Mucosa of descending colon (tissue), 3 donors: ENCODE measurements at regions not wholly inside any gene's neighbourhood (a gene's known extent, or its start where the extent isn't known, plus 50 kb on each side); places are given as distances from the start of the nearest gene placed in this dataset.
"Not testable (repeated sequence)": the region's sequence is repeated elsewhere in the genome, so short reads cannot be mapped to it uniquely, and the experiment has no call there.

Source experiments
- ATAC-seq: fragments of 200-7000 bp; cut with Tn5 transposase; one replicate; pipeline ENCODE4 v1.9.1; 2020; ENCODE audit warnings: mild to moderate bottlenecking, moderate library complexity
- DNase-seq, 3 donors: peaks; one replicate each; pipeline ENCODE4 v3.0.0-alpha.2; 2020
- H3K36me3 ChIP-seq: fragments of 200-600 bp; one replicate; pipeline ENCODE4 v1.8.0; 2021; ENCODE audit warnings: low read depth, mild to moderate bottlenecking
- H3K4me1 ChIP-seq: fragments of 200-600 bp; one replicate; pipeline ENCODE4 v1.8.0; 2021; ENCODE audit warnings: low read depth, mild to moderate bottlenecking
- H3K4me3 ChIP-seq: fragments of 200-600 bp; one replicate; pipeline ENCODE4 v1.8.0; 2021; ENCODE audit warnings: mild to moderate bottlenecking
- H3K9me3 ChIP-seq: fragments of 200-600 bp; one replicate; pipeline ENCODE4 v1.8.0; 2021; ENCODE audit warnings: mild to moderate bottlenecking
- CTCF ChIP-seq: fragments of 200-600 bp; IDR thresholded peaks from one replicate; pipeline ENCODE4 v1.8.0; 2022; ENCODE audit warnings: antibody characterized with exemption, mild to moderate bottlenecking
- intact Hi-C, 2 donors: fragments of 100-400 bp; cut with DNase I in 1 of 2; cut with micrococcal nuclease in 1 of 2; formaldehyde crosslinking; loops; one replicate each; pipeline versions ENCODE4 v1.11.0 to v1.11.1; 2022; cut with DNase I, micrococcal nuclease
- donor health status: DM: no; HTN: no; CAD: no; lungs with moderate emphysema.
- donor health status: DM: no; HTN: no; CAD: no.
- donor health status: DM: no; HTN: yes; CAD: no.

GRCh38 chr7:56479748-56480147, 363.5 kb upstream of the NUPR2 start:
- Histone ChIP-seq H3K36me3 (no peaks in the 10 kb centered on the region), H3K4me1 (no peaks in the 10 kb centered on the region), H3K9me3 (peaks cover 99% of the 10 kb centered on the region), H3K4me3 (no peak overlapping the region)
- DNase-seq (no peak), ATAC-seq (no peak)
- TF ChIP-seq CTCF: no peak
- intact Hi-C loops: no loop called here

- ATAC-seq: no peak
- no peaks in the 10 kb centered on the region for H3K4me1 ChIP-seq
- peaks cover 99% of the 10 kb centered on the region for H3K9me3 ChIP-seq
- no peak for DNase-seq
- no peak for TF ChIP-seq CTCF
- H3K4me3 ChIP-seq: no peak overlapping the region
- H3K36me3 ChIP-seq: no peaks in the 10 kb centered on the region
- intact Hi-C loops: no loop called here
Measured at GRCh38 chr7:56479136-56479535, 362.9 kb upstream of the NUPR2 start.

GRCh38 chr7:56474271-56474670, 358.1 kb upstream of the NUPR2 start:
- no peak for ATAC-seq
- DNase-seq: no peak
- no peaks in the 10 kb centered on the region for H3K36me3 ChIP-seq
- no peak overlapping the region for H3K4me3 ChIP-seq
- no peak for TF ChIP-seq CTCF
- intact Hi-C loops: no loop called here
- peaks cover 98% of the 10 kb centered on the region for H3K9me3 ChIP-seq
- H3K4me1 ChIP-seq: no peaks in the 10 kb centered on the region

- no peak for DNase-seq
- Histone ChIP-seq H3K36me3 (no peaks in the 10 kb centered on the region), H3K4me1 (no peaks in the 10 kb centered on the region), H3K4me3 (no peak overlapping the region), H3K9me3 (peaks cover 99% of the 10 kb centered on the region)
- intact Hi-C loops: no loop called here
- no peak for TF ChIP-seq CTCF
- ATAC-seq: no peak
Measured at GRCh38 chr7:56471811-56472210, 355.6 kb upstream of the NUPR2 start.

- peaks cover 99% of the 10 kb centered on the region for H3K9me3 ChIP-seq
- H3K4me3 ChIP-seq, H3K36me3 ChIP-seq, H3K4me1 ChIP-seq, intact Hi-C loops, DNase-seq, ATAC-seq: not testable (repeated sequence)
Measured at GRCh38 chr7:56466607-56467525, 350.6 kb upstream of the NUPR2 start.

- H3K4me1 ChIP-seq: no peaks in the 10 kb centered on the region
- no peak overlapping the region for H3K4me3 ChIP-seq
- DNase-seq (no peak), ATAC-seq (no peak)
- intact Hi-C loops: no loop called here
- H3K9me3 ChIP-seq: peaks cover 89% of the 10 kb centered on the region
- no peaks in the 10 kb centered on the region for H3K36me3 ChIP-seq
- TF ChIP-seq CTCF: no peak
Measured at GRCh38 chr7:56449762-56450161, 333.5 kb upstream of the NUPR2 start.
